ENCODE measurements at regions not wholly inside any gene's neighbourhood (a gene's known extent, or its start where the extent isn't known, plus 50 kb on each side); places are given as distances from the start of the nearest gene placed in this dataset.

DNA sequence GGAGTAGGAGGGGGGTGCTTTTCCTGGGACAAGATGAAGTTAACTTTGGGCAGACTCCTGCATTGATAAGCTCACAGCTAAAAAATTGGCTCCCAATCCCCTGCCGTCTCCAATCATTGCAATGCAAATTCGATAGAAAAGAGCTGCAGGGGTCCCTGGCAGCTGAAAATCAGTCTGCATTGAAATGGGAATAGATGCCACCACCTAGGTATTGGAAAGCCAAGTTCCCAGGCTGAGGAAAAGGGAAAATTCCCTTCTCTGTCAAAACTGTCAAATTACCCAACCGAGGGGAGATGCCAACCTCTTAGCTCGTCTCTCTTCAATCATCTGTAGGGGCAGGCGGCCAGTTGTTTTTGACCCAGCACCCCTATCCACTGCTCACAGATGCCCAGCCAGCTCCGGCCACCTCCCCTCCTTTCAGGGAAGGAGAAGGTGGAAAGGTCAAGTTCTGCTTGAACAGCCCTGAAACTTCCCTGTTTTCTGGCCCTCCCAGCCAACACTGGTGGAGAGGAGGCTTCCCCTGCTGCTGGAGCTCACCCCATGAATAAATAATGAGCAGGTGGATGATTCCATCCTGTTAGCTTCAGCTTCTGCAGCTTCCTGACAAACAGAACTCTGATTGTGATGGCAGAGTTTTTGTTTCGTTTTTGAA, 916.3 kb downstream of the TBC1D22A start:
- no peak for DNase-seq (ENCODE audit: low read depth in 2 of 3, low spot score in 2 of 3)

DNA sequence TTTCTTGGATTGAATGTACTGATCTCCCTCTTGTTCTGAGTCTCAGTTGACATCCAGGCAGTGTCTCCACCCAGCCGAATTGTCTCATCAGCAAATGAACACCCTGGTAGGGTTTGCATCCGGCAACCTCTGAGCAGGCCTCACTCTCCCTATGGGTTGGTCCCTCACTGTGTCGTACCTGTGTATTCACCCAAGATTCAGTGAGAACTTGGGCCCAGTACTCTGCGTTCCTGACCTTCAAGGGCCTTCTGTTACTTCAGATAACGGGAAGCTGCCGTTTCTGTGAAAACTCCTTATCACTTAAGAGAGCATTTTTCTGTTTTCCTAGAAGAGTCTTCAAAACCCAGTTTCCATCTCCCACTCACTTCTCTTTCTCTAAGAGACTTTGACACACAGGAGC, 915.6 kb downstream of the TBC1D22A start:
- DNase-seq (ENCODE audit: low read depth in 2 of 3, low spot score in 2 of 3): no peak

DNA sequence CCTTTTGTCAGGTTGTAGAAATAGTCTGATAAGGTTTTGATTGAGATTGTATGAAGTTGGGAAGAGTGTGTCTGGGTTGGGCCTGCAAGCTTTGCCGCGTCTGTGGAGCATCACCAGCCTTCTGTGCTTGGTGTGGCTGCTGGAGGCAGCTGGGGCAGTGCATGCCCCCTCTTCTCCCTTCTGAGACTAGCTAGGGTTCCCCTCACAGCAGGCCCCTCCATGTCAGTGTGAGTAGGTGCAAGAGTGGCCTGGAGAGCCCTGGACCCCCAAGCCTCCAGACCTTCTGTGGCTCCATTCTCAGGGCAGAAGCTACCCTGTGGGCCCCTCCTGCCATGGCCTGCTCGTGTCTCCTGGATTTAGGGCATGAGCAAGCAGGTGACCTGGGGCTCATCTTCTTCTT, 914.2 kb downstream of the TBC1D22A start:
- DNase-seq (ENCODE audit: low read depth in 2 of 3, low spot score in 2 of 3): no peak

DNA sequence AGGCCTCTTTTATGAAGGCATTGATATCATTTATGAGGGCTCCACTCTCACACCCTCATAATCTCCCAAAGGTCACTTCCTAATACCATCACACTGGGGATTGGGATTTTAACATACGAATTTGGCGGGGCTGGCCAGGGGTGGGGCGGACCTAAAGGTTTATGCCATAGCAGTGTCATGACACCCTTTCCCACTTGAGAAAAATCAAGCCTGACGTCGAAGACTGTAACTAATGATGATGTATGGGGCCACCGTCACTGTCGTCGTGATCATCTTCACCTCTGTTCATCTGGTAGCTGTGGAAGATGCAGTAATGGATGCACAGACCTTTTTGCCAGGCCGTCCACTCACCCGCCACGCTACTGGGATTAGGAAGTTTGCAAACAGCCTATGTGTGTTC, 912.1 kb downstream of the TBC1D22A start:
- no peak for DNase-seq (ENCODE audit: low read depth in 2 of 3, low spot score in 2 of 3)

DNA sequence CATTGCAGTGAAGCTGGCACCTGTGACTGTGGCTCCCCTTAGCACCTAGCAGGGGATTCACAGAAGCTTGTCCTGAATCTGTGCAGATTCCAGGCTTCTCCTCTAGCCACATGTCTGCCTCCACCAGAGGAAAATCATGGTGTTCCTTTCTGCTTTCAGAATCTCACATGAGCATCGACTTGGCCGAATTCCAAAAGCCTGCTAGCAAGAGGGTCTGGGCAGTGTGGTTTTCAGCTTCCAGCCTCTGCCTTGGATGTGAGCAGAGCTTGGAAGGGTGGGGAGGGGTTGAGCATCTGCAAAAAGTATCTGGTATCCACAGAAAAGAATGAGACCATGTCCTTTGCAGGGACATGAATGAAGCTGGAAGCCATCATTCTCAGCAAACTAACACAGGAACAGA, 911.1 kb downstream of the TBC1D22A start:
- DNase-seq (ENCODE audit: low read depth in 2 of 3, low spot score in 2 of 3): no peak

DNA sequence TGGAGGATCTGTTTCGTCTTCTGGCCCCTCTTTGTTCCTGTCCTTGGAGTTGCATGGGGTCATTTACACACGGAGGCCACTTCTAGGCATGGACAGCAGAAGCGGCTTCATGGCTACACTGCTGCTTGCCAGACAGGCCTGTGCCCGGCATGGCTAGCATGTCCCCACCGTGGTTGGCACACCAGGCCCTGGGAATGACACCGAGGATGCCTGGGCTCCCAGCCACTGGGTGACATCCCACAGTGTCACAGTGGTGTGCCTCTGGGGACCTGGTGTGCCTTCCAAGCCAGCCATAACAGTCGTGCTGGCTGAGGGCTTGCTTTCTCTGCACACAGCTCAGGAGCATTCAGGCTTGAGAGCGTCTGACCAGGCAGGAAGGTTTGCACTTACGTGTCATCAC, 910.1 kb downstream of the TBC1D22A start:
- DNase-seq (ENCODE audit: low read depth in 2 of 3, low spot score in 2 of 3): no peak

DNA sequence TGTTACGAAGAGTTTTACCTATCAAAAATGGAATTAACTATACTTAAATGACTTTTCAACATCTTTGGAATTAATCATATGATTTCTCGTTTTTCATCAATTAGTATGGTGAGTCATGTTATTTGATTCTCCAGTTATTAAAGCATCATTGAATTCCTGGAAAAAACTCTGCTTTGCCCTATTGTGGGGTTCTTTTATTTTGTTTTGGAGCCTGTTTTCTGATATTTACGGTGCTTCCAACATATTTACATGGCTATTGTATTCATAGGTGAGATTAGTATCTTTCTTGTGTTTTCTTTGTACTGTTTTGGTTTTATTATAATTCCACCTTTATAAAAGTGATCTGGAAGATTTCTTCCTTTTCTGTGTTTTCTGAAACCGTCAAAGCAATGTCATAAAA, 902.7 kb downstream of the TBC1D22A start:
- DNase-seq (ENCODE audit: low read depth in 2 of 3, low spot score in 2 of 3): no peak

DNA sequence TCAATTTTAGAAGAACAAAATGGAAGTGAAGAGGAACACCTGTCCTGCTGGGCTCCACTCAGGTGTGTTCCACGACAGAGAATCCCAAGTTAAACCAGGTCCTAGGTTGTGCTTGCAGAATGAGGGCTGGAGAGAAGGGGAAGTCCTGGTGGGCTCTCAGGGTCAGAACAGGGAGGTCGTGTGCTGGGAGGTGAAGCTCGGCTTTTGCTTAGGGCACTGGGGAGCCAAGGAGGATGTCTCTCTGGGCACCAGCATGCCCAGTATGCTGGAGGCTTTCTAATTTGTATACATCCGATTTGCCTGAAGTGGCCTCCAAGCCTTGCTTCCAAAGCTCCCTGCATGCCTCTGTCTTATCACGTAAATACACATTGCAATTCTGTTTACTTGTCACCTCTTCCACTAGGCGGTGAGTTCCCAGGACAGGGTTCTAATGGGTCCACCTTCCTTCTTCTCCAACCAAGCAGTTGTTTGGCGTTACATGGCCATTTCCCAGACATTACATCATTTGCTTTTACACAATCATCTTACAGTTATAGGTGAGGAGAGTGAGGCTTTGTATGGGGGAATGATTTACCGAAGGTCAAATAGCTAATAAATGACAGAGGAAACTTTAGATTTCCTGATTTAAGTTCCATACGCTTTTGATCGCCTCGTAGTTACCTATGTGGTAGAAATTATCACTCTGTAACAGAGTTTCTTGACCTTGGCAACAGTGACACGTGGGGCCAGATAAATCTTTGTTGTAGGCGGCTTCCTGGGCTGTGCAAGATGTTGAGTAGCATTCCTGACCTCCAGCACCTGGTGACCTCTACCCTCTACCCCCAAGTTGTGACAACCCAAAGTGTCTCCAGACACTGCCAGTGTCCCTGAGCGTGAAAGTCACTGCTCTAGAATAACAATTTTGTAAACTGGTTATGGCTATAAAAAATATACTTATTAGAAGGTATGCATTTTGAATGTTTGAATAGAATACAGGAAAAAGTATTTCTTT, 901.5 kb downstream of the TBC1D22A start:
- no peak for DNase-seq (ENCODE audit: low read depth in 2 of 3, low spot score in 2 of 3)

DNA sequence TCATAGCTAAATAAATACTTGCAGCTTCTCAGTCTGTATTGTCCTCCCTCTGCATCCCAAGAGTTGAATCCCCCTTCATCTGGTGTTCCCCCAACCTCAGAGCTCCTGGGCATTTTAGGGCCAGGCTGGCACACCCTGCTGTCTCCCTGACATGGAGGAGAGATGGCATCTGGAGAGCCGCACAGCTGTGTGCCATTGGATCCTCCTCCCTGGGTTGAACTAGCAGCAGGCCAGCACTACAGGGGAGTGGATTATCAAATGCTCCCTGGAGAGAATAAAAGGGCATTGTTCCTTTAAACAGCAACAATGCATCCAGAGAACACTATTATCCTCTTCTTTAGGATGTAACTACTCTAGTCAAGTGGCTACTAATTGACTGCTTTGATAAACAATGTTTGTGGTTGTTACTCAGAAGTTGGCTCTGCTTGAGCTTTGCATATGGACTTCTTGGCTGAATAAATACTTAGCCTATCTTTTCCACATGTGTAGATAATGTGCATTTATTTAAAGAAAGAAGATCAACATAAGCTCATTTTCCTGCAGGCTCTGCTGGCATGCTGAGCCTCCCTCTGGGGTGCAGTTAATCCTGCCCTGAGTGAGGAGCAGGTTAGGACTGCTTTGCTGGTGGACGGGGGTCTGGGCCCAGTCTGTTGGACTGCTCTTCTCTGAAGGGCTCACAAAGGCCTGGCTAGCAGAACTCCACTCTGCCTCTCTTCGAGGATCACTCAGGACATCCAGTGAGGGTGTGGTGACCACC, 897.2 kb downstream of the TBC1D22A start:
- DNase-seq (ENCODE audit: low read depth in 2 of 3, low spot score in 2 of 3): no peak

DNA sequence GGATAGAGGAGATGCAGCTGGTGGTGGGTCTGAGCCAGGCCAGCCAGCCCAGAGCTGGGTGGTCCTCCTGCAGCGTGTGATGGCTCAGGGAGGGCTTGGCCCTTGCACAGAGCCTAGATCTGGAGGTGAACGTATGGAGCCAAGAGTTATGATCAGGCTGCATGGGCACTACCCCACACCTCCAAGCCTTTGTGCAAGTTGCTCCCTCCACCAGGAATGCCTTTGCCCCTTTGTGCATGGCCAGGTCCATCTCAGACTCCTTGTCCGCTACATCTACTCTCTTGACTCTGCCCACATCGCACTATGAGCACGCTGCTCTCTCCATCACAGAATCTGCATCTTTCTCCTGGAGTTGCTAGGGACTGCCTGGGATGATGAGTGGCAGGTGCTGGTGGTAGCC, 895.7 kb downstream of the TBC1D22A start:
- DNase-seq (ENCODE audit: low read depth in 2 of 3, low spot score in 2 of 3): no peak

DNA sequence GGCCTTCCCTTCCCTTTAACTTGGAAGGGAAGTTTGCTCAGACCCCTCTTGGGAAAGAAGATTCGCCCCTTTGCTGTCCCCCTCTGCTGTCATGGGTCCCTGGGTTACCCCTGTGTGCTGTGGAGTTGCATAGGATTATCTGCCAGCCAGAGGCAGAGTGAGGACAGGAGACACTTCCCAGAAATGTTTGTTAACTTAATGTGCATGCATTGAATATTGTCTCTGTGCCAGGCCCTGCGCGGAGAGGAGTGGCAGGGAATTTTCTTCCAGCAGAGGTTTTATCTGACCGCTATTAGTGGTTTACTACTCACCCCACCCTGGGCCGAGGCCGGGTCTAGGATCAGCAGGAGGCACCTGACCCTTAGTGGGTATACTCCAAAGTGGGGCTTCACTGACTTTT, 894.8 kb downstream of the TBC1D22A start:
- no peak for DNase-seq (ENCODE audit: low read depth in 2 of 3, low spot score in 2 of 3)

DNA sequence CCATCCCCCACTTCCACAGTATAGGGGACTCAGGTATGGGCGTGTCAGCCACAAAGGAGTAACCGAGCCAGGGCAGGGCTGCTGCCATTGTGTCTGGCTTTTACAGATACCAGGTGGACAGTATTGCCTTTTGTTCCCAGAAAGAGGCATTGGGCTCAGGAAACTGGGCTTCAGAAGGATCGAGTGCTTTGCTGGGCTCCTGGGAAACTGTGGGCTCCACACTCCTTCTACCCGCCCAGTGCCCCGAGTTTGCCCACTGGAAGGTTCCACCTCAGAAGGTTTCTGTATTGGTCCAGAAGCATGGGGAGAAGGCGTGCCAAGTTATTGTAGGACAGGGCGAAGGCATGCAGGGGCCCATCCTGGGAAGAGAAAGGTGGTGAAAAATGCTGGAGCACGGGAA, 894.4 kb downstream of the TBC1D22A start:
- DNase-seq (ENCODE audit: low read depth in 2 of 3, low spot score in 2 of 3): no peak

DNA sequence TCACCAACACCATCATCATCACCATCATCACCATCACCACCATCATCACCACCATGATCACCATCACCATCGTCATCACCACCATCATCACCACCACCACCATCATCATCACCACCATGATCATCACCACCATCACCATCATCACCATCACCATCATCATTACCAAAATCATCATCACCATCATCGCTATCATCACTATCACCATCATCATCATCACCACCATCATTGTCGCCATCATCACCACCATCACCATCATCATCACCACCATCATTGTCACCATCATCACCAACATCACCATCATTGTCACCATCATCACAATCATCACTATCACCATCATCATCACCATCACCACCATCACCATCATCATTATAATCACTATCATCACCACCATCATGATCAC, 893.5 kb downstream of the TBC1D22A start:
- DNase-seq (ENCODE audit: low read depth in 2 of 3, low spot score in 2 of 3): no peak

DNA sequence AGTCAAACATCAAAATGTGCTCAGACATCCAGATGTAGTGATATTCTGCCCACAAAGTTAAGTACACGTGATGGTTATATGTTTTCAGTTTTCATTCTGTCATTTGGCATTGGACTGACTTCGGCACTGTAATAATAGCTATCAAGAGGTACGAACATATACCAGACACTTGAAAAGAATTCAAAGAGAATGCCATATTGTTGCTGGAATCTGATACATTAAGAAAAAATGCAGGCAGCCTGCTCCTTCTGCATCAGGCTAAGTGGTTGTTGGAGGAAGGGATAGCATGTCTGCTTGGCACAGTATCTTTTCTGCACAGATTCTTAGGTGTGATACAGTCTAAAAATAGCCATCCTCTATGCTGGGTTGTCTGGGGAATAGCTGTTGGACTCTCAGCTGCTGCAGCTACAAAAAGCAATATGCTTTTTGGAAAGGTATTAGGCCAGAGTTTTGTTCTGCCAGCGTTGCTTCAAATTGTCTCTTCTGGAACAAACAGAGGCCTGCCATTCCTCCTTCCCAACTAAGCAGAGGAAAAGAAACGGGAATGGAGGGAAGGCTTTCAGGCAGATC, 892.6 kb downstream of the TBC1D22A start:
- no peak for DNase-seq (ENCODE audit: low read depth in 2 of 3, low spot score in 2 of 3)

DNA sequence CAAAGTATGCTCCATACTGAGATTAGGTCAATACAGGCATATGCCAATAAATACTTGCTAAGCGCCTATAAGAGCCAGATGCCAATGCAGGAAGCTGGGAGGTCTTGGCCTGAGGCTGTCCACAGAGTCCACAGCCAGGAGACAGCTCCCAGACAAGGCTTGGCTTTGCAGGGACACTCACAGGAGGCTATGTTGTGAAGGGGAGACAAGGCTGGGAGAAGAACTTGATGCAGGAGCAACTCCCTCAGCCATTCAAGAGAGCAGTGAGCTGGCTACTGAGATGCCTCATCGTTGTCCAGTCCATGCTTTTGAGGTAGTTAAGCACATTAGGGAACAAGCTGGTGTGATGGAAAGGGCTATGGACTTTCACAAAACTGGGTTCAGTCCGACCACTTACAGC, 891.5 kb downstream of the TBC1D22A start:
- DNase-seq (ENCODE audit: low read depth in 2 of 3, low spot score in 2 of 3): no peak

DNA sequence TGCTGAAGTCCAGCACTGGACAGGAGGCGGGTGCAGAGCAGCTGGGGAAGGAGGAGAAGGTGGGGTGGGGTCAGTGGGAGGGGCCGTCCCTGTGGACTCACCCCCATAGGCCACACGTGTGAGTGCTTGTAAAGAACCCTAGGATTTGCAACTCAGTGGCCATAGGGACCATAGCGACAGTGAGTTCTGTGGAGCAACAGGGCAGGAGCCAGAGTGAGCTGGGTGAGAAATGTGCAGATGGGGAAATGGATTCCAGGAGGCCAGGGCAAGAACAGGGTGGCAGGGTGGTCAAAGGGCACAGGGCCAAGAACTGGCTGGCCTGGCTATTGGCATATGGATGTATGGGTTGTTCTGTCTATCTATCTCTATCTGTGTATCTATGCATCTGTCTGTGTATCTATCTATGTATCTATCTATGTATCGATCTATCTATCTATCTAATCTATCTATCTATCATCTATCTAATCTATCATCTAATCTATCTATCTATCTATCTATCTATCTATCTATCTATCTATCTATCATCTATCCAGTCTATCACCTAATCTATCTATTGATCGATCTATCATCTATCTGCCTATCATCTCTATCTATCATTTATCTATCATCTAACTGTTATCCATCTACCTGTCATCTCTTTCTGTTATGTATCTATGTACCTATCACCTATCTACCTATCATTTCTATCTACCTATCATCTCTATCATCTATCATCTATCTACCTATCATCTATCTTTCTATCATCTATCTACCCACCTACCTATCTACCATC, 889.0 kb downstream of the TBC1D22A start:
- DNase-seq (ENCODE audit: low read depth in 2 of 3, low spot score in 2 of 3): no peak

DNA sequence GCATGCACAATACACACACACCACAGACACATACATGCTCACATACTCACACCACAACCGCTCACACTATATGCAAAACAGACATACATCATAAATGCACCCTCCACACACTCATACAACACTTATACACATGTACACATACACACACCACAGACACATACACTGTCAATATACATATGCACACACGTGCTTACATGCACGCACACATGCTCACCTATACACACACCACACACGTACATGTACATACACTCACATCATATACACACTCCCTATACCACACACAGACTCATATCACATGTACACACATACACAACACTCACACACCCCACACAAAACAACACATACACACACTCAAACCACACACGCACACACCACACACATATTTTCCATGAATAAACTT, 885.3 kb downstream of the TBC1D22A start:
- DNase-seq (ENCODE audit: low read depth in 2 of 3, low spot score in 2 of 3): no peak

DNA sequence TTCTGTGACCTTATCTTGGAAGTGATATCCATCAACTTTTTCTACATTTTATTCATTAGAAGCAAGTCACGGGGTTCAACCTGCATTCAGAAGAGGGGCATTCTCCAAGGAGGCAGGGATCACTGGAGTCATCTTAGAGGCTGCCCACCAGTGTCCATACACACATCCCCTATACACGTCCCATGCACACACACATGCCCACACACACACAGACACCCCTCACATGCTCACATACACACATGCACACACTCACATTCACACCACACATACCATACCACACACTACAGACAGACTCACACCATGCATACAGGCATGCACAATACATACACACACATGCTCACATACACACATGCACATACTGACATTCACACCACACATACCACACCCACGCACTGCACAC, 884.7 kb downstream of the TBC1D22A start:
- DNase-seq (ENCODE audit: low read depth in 2 of 3, low spot score in 2 of 3): no peak

DNA sequence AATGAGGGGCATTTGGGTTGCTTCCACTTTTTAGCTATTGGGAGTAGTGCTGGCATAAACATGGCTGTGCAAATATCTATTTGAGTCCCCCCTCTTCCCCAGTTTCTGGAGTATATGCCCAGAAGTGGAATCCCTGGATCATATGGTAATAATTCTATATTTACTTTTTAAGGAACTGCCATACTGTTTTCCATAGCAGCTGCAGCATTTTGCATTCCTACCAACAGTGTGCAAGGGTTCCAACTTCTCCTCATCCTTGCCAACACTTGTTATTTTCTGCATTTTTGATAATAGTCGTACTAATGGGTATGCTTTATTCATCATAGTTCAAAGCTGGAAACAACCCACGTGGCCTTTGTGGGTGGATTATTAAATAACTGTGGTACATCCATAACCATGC, 883.5 kb downstream of the TBC1D22A start:
- DNase-seq (ENCODE audit: low read depth in 2 of 3, low spot score in 2 of 3): no peak

DNA sequence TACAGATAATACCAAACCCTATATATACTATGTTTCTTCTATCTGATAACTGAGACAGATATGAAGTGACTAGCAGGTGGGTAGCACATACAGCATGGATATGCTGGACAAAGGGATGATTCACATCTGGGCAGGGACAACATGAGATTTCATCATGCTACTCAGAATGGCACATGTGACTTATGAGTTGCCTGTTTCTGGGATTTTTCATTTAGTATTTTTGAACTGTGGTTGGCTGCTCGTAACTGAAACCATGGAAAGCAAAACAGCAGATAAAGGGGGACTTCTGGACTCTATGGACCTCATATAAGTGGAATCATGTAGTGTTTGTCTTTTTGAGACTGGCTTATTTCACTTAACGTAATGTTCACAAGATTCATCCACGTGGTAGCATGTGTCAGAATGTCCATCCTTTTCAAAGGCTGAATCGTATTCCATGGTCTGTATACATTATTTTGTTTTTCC, 883.0 kb downstream of the TBC1D22A start:
- no peak for DNase-seq (ENCODE audit: low read depth in 2 of 3, low spot score in 2 of 3)

All from hematopoietic multipotent progenitor cell (in vitro differentiated cells).